ENCODE measurements at regions not wholly inside any gene's neighbourhood (a gene's known extent, or its start where the extent isn't known, plus 50 kb on each side); places are given as distances from the start of the nearest gene placed in this dataset.
A peak's percentile ranks its signal among the peaks of the same experiment; 100 is the strongest.

DNA sequence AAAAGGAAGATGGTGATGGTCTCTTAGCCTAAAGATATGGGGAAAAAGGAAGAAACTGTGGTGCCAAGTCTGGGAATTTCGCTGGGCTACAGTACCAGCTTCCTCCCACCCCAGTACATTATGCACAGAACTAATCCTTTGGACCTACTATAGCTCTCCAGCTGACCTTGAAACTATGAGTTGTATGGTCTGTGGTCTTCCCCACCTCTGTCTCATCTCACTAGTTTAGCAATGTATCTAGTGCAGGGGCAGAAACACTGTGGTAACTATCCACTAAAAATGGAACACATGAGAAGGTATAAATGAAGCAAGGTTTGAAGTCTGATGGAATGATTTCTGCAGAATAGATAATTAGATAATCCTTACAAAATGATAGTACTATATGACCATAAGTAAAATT lies 190.4 kb upstream of the CCDC150 start:
- 88 to 100% (median 99%) methylated on average over 1 of the region's 1 CpG for WGBS, 4 donors
- no peak overlapping the region for H3K27ac ChIP-seq
- H3K27me3 ChIP-seq: no peaks in the 10 kb centered on the region
- intact Hi-C loops (cut with DNase I): loop anchor here in 1 of 10 donors (5.0 kb wide), 1 partner anchor 87 kb away; no protein-coding TSS in a partner anchor
- TF ChIP-seq, protein P1, sequence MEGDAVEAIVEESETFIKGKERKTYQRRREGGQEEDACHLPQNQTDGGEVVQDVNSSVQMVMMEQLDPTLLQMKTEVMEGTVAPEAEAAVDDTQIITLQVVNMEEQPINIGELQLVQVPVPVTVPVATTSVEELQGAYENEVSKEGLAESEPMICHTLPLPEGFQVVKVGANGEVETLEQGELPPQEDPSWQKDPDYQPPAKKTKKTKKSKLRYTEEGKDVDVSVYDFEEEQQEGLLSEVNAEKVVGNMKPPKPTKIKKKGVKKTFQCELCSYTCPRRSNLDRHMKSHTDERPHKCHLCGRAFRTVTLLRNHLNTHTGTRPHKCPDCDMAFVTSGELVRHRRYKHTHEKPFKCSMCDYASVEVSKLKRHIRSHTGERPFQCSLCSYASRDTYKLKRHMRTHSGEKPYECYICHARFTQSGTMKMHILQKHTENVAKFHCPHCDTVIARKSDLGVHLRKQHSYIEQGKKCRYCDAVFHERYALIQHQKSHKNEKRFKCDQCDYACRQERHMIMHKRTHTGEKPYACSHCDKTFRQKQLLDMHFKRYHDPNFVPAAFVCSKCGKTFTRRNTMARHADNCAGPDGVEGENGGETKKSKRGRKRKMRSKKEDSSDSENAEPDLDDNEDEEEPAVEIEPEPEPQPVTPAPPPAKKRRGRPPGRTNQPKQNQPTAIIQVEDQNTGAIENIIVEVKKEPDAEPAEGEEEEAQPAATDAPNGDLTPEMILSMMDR (IDR thresholded peaks at IDR 0.05): no peak
- TF ChIP-seq POLR2A (IDR thresholded peaks at IDR 0.05): no peak
- ATAC-seq (no peak), DNase-seq (no peak)
- H3K4me1 ChIP-seq: peaks cover 0 to 15% (median 0%) of the 10 kb centered on the region in 12 donors
- H3K9me3 ChIP-seq: no peaks in the 10 kb centered on the region
- H3K36me3 ChIP-seq: no peaks in the 10 kb centered on the region
- H3K4me3 ChIP-seq: no peak overlapping the region

DNA sequence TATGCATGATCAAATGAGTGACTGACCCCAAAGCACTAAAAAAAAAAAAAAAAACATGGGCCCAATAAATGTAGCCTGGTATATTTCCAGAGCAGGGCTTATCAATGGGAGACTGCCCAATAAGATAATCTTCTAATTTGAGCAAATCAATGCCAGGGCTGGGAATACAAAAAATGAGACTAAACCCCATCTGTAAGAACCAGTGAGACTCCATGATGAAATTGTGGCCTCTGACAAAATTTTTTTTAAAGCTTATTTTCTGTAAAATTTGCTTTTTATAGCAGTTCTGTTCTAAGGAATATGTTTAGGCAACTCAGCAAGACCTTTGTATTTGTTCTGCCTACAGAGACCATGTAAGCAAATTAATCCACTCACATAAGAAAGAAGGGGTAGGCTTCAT lies 186.8 kb upstream of the CCDC150 start:
- Histone ChIP-seq H3K9me3 (peaks cover 0 to 5% (median 0%) of the 10 kb centered on the region in 12 donors), H3K27me3 (peaks cover 0 to 8% (median 0%) of the 10 kb centered on the region in 9 donors), H3K4me1 (peaks cover 0 to 15% (median 0%) of the 10 kb centered on the region in 12 donors), H3K36me3 (no peaks in the 10 kb centered on the region), H3K4me3 (no peak overlapping the region), H3K27ac (no peak overlapping the region)
- ATAC-seq: no peak
- no peak for TF ChIP-seq POLR2A (IDR thresholded peaks at IDR 0.05)
- TF ChIP-seq, protein P1 (IDR thresholded peaks at IDR 0.05): no peak
- DNase-seq: no peak
- intact Hi-C loops (cut with DNase I): loop anchor here (2.0 to 10.0 kb wide), 11 partner anchors 118 to 378 kb away; no protein-coding TSS in a partner anchor

DNA sequence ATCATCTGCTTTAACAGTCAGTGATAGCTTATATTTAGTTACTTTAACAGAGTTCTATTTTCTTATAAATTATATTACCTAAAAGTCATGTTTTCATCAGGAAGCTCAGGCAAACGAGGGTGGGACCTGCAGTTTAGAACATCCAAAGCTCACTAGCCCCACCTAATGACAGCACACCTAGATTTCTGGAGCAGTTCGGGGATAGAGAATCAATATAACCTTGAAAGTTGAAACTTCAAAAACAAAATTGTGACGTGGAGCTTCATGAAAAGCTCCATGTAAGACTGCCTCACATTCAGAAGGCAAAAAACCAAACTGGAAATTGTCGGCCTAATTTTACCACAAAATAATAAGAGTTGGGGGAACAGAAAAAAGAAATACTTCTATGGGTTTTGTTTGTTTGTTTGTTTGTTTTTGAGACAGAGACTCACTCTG lies 185.9 kb upstream of the CCDC150 start:
- ATAC-seq (peak; percentile 51 to 69 (median 58)), DNase-seq (peak in 3 of 5 donors; percentile 33 to 43 (median 42))
- WGBS, 4 donors: 7 to 18% (median 11%) methylated on average over 4 of the region's 4 CpGs
- Histone ChIP-seq H3K4me3 (no peak overlapping the region), H3K27ac (peak overlapping the region in 1 of 12 donors; percentile 23), H3K4me1 (peaks cover 0 to 15% (median 0%) of the 10 kb centered on the region in 12 donors), H3K36me3 (no peaks in the 10 kb centered on the region), H3K27me3 (peaks cover 0 to 8% (median 0%) of the 10 kb centered on the region in 9 donors), H3K9me3 (peaks cover 0 to 5% (median 0%) of the 10 kb centered on the region in 12 donors)
- TF ChIP-seq POLR2A (IDR thresholded peaks at IDR 0.05): no peak
- TF ChIP-seq, protein P1 (IDR thresholded peaks at IDR 0.05): peak; percentile 37 to 81 (median 68)
- intact Hi-C loops (cut with DNase I): loop anchor here (2.0 to 10.0 kb wide), 11 partner anchors 119 to 379 kb away; no protein-coding TSS in a partner anchor

DNA sequence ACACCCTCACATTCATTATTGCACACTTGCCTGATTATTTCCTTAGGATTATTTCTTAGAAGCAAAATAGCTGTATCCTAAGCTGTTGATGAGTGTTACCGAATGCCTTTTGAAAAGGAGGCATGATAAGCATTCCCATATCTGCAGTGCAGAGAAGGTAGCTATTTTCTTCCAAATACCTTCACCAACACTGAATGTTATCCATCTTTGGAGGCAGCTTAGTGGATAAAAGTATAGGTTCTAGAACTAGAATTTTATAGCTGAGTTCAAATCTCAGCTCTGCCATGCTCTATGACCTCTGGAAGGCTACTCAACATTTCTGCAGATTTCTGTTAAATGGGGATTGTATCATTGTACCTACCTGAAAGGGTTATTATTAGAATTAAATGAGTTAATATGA lies 185.0 kb upstream of the CCDC150 start:
- no peak overlapping the region for H3K4me3 ChIP-seq
- H3K27me3 ChIP-seq: peaks cover 0 to 8% (median 0%) of the 10 kb centered on the region in 9 donors
- no peak for ATAC-seq
- H3K9me3 ChIP-seq: peaks cover 0 to 5% (median 0%) of the 10 kb centered on the region in 12 donors
- H3K36me3 ChIP-seq: no peaks in the 10 kb centered on the region
- DNase-seq: no peak
- H3K4me1 ChIP-seq: peaks cover 0 to 15% (median 0%) of the 10 kb centered on the region in 12 donors
- no peak overlapping the region for H3K27ac ChIP-seq
- no peak for TF ChIP-seq POLR2A (IDR thresholded peaks at IDR 0.05)
- TF ChIP-seq, protein P1 (IDR thresholded peaks at IDR 0.05): no peak
- intact Hi-C loops (cut with DNase I): loop anchor here in 9 of 10 donors (5.0 to 10.0 kb wide), 8 partner anchors 120 to 380 kb away; no protein-coding TSS in a partner anchor
- 65 to 85% (median 78%) methylated on average over 1 of the region's 1 CpG for WGBS, 4 donors
